Lower leg skin (tissue), 3 donors: ENCODE measurements at regions not wholly inside any gene's neighbourhood (a gene's known extent, or its start where the extent isn't known, plus 50 kb on each side); places are given as distances from the start of the nearest gene placed in this dataset.

ENCODE experiments used
- POLR2A ChIP-seq, 2 donors: fragments of 450-650 bp; IDR thresholded peaks; one replicate each; pipeline ENCODE4 v1.6.1; 2016 to 2017; ENCODE audit warnings: antibody characterized with exemption in 2 of 2, mild to moderate bottlenecking in 1 of 2, moderate library complexity in 1 of 2
- TF ChIP-seq, protein P1 (sequence below), 3 donors: fragments of 450-650 bp; IDR thresholded peaks; one replicate each; pipeline ENCODE4 v1.5.1; 2016; ENCODE audit warnings: antibody characterized with exemption in 3 of 3, mild to moderate bottlenecking in 3 of 3, moderate library complexity in 2 of 3

DNA sequence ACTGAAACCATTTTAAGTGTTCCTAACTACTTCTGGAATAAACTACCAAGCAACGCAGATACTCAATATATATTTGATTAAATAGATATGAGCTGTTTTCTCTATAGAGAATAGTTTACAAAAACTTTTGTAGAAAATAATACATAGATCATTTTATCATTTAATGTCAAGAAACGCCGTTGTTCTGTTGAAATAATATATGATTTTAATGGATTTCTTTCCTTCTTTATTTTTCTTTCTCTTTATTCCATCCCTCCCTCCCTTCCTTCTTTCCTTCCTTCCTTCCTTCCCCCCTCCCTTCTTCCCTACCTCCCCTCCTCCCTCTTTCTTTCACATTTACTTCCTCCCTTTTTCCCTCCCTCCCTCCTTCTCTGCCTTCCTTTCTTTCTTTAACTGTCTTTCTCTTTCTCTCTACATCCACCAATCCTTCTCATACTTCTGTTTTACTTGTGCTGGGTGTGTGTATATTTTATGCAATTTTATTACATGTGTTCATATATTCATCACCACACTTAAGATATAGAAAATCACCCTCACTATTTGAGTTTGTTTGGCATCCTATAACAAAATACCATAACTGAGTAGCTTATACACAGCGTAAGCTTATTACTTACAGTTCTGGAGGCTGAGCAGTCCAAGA is 230.9 kb upstream of the BRINP3 start:
- TF ChIP-seq, protein P1, sequence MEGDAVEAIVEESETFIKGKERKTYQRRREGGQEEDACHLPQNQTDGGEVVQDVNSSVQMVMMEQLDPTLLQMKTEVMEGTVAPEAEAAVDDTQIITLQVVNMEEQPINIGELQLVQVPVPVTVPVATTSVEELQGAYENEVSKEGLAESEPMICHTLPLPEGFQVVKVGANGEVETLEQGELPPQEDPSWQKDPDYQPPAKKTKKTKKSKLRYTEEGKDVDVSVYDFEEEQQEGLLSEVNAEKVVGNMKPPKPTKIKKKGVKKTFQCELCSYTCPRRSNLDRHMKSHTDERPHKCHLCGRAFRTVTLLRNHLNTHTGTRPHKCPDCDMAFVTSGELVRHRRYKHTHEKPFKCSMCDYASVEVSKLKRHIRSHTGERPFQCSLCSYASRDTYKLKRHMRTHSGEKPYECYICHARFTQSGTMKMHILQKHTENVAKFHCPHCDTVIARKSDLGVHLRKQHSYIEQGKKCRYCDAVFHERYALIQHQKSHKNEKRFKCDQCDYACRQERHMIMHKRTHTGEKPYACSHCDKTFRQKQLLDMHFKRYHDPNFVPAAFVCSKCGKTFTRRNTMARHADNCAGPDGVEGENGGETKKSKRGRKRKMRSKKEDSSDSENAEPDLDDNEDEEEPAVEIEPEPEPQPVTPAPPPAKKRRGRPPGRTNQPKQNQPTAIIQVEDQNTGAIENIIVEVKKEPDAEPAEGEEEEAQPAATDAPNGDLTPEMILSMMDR (IDR thresholded peaks at IDR 0.05) = no peak
- no peak for TF ChIP-seq POLR2A (IDR thresholded peaks at IDR 0.05)
